ENCODE measurements at regions not wholly inside any gene's neighbourhood (a gene's known extent, or its start where the extent isn't known, plus 50 kb on each side); places are given as distances from the start of the nearest gene placed in this dataset.

DNA sequence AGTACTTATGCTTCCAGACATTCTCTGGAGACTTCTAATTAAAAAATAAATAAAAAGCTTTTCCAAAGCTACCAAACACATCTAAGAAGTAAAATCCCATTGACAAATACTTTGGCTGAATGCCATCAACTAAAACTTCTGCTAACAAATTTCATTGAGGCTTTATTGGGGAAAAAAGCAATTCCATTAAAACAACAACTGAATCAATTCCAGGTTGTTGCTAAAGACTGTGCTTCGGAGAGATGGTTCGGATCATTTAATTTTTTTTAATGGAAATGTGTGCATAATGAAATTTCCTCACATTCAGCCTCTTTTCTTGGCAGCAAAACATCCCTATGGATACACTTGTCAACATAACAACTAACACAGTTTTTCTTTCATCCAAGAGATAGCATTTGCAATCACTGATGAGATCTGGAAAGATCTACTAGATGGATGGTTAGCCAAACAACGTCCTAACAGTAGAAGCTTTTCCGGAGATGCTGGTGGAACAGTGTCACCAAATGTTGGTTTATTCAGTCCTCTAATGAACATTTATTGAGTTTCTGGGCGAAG, 446.1 kb upstream of the FAM98A start:
- no peaks in the 10 kb centered on the region for H3K36me3 ChIP-seq (ENCODE audit: control insufficient read depth, insufficient read depth, low read length)
- no peak for DNase-seq (ENCODE audit: extremely low read depth, insufficient read length)
- H3K4me3 ChIP-seq (replicated peaks; ENCODE audit: low read depth, low read length), result no peak overlapping the region
- TF ChIP-seq, protein P1, sequence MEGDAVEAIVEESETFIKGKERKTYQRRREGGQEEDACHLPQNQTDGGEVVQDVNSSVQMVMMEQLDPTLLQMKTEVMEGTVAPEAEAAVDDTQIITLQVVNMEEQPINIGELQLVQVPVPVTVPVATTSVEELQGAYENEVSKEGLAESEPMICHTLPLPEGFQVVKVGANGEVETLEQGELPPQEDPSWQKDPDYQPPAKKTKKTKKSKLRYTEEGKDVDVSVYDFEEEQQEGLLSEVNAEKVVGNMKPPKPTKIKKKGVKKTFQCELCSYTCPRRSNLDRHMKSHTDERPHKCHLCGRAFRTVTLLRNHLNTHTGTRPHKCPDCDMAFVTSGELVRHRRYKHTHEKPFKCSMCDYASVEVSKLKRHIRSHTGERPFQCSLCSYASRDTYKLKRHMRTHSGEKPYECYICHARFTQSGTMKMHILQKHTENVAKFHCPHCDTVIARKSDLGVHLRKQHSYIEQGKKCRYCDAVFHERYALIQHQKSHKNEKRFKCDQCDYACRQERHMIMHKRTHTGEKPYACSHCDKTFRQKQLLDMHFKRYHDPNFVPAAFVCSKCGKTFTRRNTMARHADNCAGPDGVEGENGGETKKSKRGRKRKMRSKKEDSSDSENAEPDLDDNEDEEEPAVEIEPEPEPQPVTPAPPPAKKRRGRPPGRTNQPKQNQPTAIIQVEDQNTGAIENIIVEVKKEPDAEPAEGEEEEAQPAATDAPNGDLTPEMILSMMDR (IDR thresholded peaks at IDR 0.05; ENCODE audit: insufficient read depth, low read length, poor library complexity, severe bottlenecking), result no peak
- no peaks in the 10 kb centered on the region for H3K27me3 ChIP-seq (replicated peaks; ENCODE audit: control insufficient read depth, insufficient read depth, low read length)

GRCh38 chr2:34037886-34038285, 438.8 kb upstream of the FAM98A start:
- DNase-seq (ENCODE audit: extremely low read depth, insufficient read length), result no peak
- no peaks in the 10 kb centered on the region for H3K36me3 ChIP-seq (ENCODE audit: control insufficient read depth, insufficient read depth, low read length)
- H3K27me3 ChIP-seq (replicated peaks; ENCODE audit: control insufficient read depth, insufficient read depth, low read length), result no peaks in the 10 kb centered on the region
- no peak overlapping the region for H3K4me3 ChIP-seq (replicated peaks; ENCODE audit: low read depth, low read length)
- TF ChIP-seq, protein P1 (IDR thresholded peaks at IDR 0.05; ENCODE audit: insufficient read depth, low read length, poor library complexity, severe bottlenecking), result no peak

- Histone ChIP-seq H3K36me3 (ENCODE audit: control insufficient read depth, insufficient read depth, low read length) (no peaks in the 10 kb centered on the region), H3K27me3 (replicated peaks; ENCODE audit: control insufficient read depth, insufficient read depth, low read length) (no peaks in the 10 kb centered on the region), H3K4me3 (replicated peaks; ENCODE audit: low read depth, low read length) (no peak overlapping the region)
- TF ChIP-seq, protein P1 (IDR thresholded peaks at IDR 0.05; ENCODE audit: insufficient read depth, low read length, poor library complexity, severe bottlenecking), result no peak
- DNase-seq (ENCODE audit: extremely low read depth, insufficient read length), result no peak
Observed at GRCh38 chr2:34037157-34037556, 438.1 kb upstream of the FAM98A start.

- TF ChIP-seq, protein P1 (IDR thresholded peaks at IDR 0.05; ENCODE audit: insufficient read depth, low read length, poor library complexity, severe bottlenecking), result no peak
- no peak for DNase-seq (ENCODE audit: extremely low read depth, insufficient read length)
- Histone ChIP-seq H3K36me3 (ENCODE audit: control insufficient read depth, insufficient read depth, low read length) (no peaks in the 10 kb centered on the region), H3K4me3 (replicated peaks; ENCODE audit: low read depth, low read length) (no peak overlapping the region), H3K27me3 (replicated peaks; ENCODE audit: control insufficient read depth, insufficient read depth, low read length) (no peaks in the 10 kb centered on the region)
Observed at GRCh38 chr2:34031097-34031496, 432.0 kb upstream of the FAM98A start.

GRCh38 chr2:34030273-34030672, 431.2 kb upstream of the FAM98A start:
- Histone ChIP-seq H3K36me3 (ENCODE audit: control insufficient read depth, insufficient read depth, low read length) (no peaks in the 10 kb centered on the region), H3K4me3 (replicated peaks; ENCODE audit: low read depth, low read length) (no peak overlapping the region), H3K27me3 (replicated peaks; ENCODE audit: control insufficient read depth, insufficient read depth, low read length) (no peaks in the 10 kb centered on the region)
- TF ChIP-seq, protein P1 (IDR thresholded peaks at IDR 0.05; ENCODE audit: insufficient read depth, low read length, poor library complexity, severe bottlenecking), result no peak
- no peak for DNase-seq (ENCODE audit: extremely low read depth, insufficient read length)

- DNase-seq (ENCODE audit: extremely low read depth, insufficient read length), result no peak
- Histone ChIP-seq H3K4me3 (replicated peaks; ENCODE audit: low read depth, low read length) (no peak overlapping the region), H3K36me3 (ENCODE audit: control insufficient read depth, insufficient read depth, low read length) (no peaks in the 10 kb centered on the region), H3K27me3 (replicated peaks; ENCODE audit: control insufficient read depth, insufficient read depth, low read length) (no peaks in the 10 kb centered on the region)
- TF ChIP-seq, protein P1 (IDR thresholded peaks at IDR 0.05; ENCODE audit: insufficient read depth, low read length, poor library complexity, severe bottlenecking), result no peak
Observed at GRCh38 chr2:34029073-34029472, 430.0 kb upstream of the FAM98A start.

All from GM06990 (cell line).